Epithelial cell of esophagus (primary cell): ENCODE measurements at regions not wholly inside any gene's neighbourhood (a gene's known extent, or its start where the extent isn't known, plus 50 kb on each side); places are given as distances from the start of the nearest gene placed in this dataset.
A peak's percentile ranks its signal among the peaks of the same experiment; 100 is the strongest.

Experiments
- DNase-seq: peaks from one replicate; pipeline ENCODE4 v3.0.0; 2010; ENCODE audit warnings: low read depth
- H3K4me3 ChIP-seq: 2 replicates; pipeline ENCODE4 v1.5.1; 2011; ENCODE audit warnings: mild to moderate bottlenecking, low read length, control low read depth
- TF ChIP-seq, protein P1 (sequence below): IDR thresholded peaks from 2 replicates; pipeline ENCODE4 v1.5.1; 2011; ENCODE audit warnings: low read depth, mild to moderate bottlenecking, low read length, control low read depth, inconsistent platforms; ENCODE audit not compliant: insufficient read depth; ENCODE audit errors: missing control alignments

DNA sequence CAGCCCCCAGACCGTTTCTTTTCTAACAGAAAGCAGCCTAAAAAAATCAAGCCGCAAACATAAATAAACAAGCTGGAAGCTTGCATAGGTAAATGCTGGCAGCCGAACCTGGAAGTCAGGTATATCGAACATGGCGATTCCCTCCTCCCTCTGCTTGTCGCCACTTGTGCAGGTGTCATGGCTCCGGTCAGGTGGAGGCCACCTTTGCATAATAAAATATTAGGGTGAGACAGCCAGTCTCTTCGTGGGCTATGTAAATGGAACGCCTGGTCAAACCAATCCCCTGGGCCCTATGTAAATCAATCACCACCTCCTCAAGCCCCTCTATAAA, 223.9 kb upstream of the DAAM1 start:
- DNase-seq: no peak
- H3K4me3 ChIP-seq: no peak overlapping the region
- TF ChIP-seq, protein P1, sequence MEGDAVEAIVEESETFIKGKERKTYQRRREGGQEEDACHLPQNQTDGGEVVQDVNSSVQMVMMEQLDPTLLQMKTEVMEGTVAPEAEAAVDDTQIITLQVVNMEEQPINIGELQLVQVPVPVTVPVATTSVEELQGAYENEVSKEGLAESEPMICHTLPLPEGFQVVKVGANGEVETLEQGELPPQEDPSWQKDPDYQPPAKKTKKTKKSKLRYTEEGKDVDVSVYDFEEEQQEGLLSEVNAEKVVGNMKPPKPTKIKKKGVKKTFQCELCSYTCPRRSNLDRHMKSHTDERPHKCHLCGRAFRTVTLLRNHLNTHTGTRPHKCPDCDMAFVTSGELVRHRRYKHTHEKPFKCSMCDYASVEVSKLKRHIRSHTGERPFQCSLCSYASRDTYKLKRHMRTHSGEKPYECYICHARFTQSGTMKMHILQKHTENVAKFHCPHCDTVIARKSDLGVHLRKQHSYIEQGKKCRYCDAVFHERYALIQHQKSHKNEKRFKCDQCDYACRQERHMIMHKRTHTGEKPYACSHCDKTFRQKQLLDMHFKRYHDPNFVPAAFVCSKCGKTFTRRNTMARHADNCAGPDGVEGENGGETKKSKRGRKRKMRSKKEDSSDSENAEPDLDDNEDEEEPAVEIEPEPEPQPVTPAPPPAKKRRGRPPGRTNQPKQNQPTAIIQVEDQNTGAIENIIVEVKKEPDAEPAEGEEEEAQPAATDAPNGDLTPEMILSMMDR: no peak

DNA sequence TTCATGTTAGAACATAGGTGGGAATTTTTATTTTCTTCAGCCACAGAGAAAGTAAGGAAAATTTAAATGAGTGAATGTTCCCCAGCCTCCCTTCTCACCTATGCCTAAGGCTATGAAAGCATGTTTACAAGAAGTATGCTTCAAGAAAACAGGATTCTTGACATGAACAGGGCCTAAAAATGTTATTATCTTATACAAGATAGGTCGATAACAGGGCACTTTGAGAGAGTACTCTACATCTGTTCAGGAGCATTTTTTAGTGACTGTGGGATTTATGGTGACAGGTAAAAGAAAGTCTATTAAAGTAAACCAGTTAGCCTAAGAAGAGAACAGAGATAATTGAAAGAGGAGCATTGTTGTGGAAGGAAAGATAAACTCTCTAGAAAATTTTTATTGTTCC, 222.9 kb upstream of the DAAM1 start:
- DNase-seq: no peak
- H3K4me3 ChIP-seq: no peak overlapping the region
- TF ChIP-seq, protein P1: no peak

- TF ChIP-seq, protein P1: no peak
- no peak overlapping the region for H3K4me3 ChIP-seq
- no peak for DNase-seq
Observed at GRCh38 chr14:58966997-58967396, 221.5 kb upstream of the DAAM1 start.

DNA sequence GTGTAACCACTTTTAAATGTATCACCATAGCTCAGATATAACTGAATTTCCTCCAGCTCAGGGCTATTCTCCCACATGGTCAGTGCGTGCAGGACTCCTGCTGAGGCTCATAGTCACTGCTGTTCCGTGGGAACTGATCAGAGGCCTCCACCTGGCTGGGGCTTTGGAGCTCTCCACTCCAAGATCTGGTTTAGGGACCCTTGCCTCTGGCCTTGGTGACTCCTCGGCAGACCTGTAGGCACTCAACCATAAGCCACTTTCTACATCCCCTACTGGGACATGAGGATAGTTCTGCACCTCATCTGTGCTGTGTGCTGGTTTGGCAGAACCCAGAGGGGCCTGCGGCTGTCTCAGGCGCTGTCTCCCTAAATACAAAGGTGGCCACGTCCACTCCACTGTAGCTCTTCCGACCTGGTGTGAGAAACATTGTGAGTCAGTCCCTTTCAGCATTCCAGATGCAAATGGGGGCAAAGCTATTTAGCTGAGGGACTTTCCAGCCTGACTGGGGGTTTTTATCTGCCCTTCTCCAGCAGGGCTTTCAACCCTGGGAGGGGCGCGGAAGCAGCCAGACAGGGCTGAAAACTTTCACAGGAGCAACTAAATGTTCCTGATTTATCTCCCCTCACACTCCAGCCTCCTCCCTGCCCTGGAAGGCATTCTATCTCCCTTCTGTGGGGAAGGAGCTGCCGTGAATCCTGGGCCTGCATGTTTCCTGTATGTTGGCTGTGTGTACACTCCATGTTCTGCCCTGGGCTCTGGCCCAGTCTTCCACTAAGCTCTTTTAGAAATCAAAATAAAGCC, 218.3 kb upstream of the DAAM1 start:
- TF ChIP-seq, protein P1: no peak
- no peak overlapping the region for H3K4me3 ChIP-seq
- DNase-seq: no peak

DNA sequence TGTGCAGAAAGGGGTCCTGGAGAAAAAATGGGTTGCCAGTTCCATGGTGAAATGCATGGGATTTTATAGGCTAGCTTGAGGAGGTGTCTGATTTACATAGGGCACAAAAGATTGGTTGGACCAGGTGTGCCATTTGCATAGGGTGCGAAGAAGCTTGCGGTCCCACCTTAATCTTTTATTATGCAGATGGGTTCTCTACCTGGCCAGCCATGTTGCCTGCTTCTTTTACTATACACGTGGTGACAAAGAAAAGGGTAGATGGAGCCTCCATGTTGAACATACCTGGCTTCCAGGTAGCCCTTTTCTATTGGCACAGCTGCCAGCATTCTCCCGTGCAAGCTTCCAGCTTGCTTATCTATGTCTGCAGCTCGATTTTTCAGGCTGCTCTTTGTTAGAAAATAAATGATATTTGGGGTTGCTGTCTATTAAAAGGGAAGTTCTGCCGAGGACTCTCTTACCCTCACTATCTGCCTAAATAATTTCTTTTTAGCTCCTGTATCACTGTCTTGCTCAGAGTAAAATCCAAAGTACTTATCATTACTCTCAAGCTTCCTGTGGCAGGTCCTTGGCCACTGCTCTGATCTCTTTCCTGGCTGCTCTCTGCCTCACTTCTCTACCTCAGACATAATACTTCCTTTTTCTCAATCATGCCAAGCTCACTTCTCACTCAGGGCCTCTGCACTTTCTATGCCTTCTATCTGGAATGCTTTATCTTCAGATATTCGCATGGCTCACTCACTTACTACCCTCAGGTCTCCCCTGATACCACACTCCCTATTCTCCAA, 216.0 kb upstream of the DAAM1 start:
- no peak overlapping the region for H3K4me3 ChIP-seq
- DNase-seq: no peak
- TF ChIP-seq, protein P1: no peak

DNA sequence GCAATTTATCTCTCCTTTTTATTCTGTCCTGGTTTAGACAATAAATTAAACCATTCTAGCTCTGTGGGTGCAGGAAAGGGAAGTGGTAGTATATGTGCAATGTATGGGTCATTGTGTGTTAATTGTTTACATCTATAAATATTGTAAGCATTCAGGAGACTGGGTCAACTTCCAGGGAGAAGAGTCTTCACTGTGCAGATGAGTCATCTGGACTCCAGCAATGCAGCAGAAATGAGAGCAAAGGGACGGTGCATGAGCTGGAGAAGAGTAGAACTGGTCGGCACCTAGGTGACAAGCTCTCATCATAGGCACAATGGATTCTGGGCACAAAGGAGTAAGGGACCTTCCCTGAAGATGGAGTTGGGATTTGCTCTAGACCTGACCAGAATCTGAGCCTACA, 211.1 kb upstream of the DAAM1 start:
- peak; percentile 11 for DNase-seq
- TF ChIP-seq, protein P1: no peak
- no peak overlapping the region for H3K4me3 ChIP-seq
